ENCODE measurements at regions not wholly inside any gene's neighbourhood (a gene's known extent, or its start where the extent isn't known, plus 50 kb on each side); places are given as distances from the start of the nearest gene placed in this dataset.

DNA sequence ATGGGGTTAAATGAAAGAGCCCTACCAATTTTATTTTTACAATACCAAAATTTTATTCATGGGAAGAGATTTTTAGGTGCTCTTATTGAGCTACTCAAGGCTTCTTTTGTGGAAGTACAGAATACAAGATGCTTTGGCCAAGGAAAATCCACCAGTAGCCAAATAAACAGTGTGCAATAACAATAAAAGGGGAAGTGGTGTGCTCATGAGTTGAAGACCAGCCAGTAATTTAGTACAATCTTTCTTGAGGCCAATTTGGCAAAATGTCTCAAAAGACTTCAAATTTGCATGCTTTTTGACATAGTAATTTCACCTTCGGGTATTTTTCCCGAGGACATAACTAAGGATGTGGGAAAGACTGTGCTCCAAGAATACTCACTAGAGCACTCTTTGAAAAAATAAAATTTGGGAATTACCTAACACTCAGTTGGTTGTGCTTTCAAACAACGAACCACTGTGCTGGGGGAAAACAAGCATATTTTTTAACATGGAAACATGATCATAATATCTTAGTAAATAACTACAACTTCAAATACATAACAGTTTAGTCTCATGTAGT lies 294.0 kb downstream of the DIPK2A start:
- Histone ChIP-seq H3F3A (ENCODE audit: insufficient read depth, low read length, poor library complexity, severe bottlenecking) (no peaks in the 10 kb centered on the region), H3K79me2 (replicated peaks; ENCODE audit: insufficient read depth, low read length) (no peaks in the 10 kb centered on the region), H3K27me3 (ENCODE audit: insufficient read depth, low read depth, low read length) (no peaks in the 10 kb centered on the region), H3K9me2 (ENCODE audit: insufficient read depth, low read length) (no peaks in the 10 kb centered on the region), H3K36me3 (ENCODE audit: insufficient read depth, low read length) (no peaks in the 10 kb centered on the region), H3K9ac (ENCODE audit: low read length) (no peak overlapping the region), H3K4me3 (ENCODE audit: low read length) (no peak overlapping the region), H2AFZ (ENCODE audit: low read depth, low read length) (no peak overlapping the region), H3K4me2 (ENCODE audit: low read length) (no peak overlapping the region), H4K20me1 (ENCODE audit: insufficient read depth) (no peaks in the 10 kb centered on the region), H3K9me3 (ENCODE audit: low read length) (no peaks in the 10 kb centered on the region), H3K27ac (ENCODE audit: low read length) (no peak overlapping the region)
- TF ChIP-seq TAF1 (IDR thresholded peaks at IDR 0.05; ENCODE audit: low read depth) (no peak), REST (IDR thresholded peaks at IDR 0.05; ENCODE audit: borderline replicate concordance) (no peak), CTCF (IDR thresholded peaks at IDR 0.05; ENCODE audit: poor library complexity, severe bottlenecking) (no peak), POLR2AphosphoS5 (IDR thresholded peaks at IDR 0.05) (no peak), EZH2 (IDR thresholded peaks at IDR 0.05; ENCODE audit: borderline replicate concordance, insufficient read depth, low read length, poor library complexity, severe bottlenecking) (no peak), RAD21 (conservative IDR thresholded peaks at IDR 0.05) (no peak), MXI1 (conservative IDR thresholded peaks at IDR 0.05; ENCODE audit: poor library complexity, severe bottlenecking) (no peak), SMC3 (conservative IDR thresholded peaks at IDR 0.05; ENCODE audit: poor library complexity) (no peak), EP300 (conservative IDR thresholded peaks at IDR 0.05; ENCODE audit: poor library complexity, severe bottlenecking) (no peak)

GRCh38 chr3:144270100-144270499 lies 298.5 kb downstream of the DIPK2A start:
- Histone ChIP-seq H3K4me2 (ENCODE audit: low read length) (no peak overlapping the region), H3K9me2 (ENCODE audit: insufficient read depth, low read length) (no peaks in the 10 kb centered on the region), H3K27ac (ENCODE audit: low read length) (no peak overlapping the region), H3K9me3 (ENCODE audit: low read length) (no peaks in the 10 kb centered on the region), H3K79me2 (replicated peaks; ENCODE audit: insufficient read depth, low read length) (no peaks in the 10 kb centered on the region), H3K36me3 (ENCODE audit: insufficient read depth, low read length) (no peaks in the 10 kb centered on the region), H4K20me1 (ENCODE audit: insufficient read depth) (no peaks in the 10 kb centered on the region), H2AFZ (ENCODE audit: low read depth, low read length) (no peak overlapping the region), H3K4me3 (ENCODE audit: low read length) (no peak overlapping the region), H3K27me3 (ENCODE audit: insufficient read depth, low read depth, low read length) (no peaks in the 10 kb centered on the region), H3F3A (ENCODE audit: insufficient read depth, low read length, poor library complexity, severe bottlenecking) (no peaks in the 10 kb centered on the region), H3K9ac (ENCODE audit: low read length) (no peak overlapping the region)
- no peak for TF ChIP-seq MXI1 (conservative IDR thresholded peaks at IDR 0.05; ENCODE audit: poor library complexity, severe bottlenecking)
- no peak for TF ChIP-seq CTCF (IDR thresholded peaks at IDR 0.05; ENCODE audit: poor library complexity, severe bottlenecking)
- no peak for TF ChIP-seq EP300 (conservative IDR thresholded peaks at IDR 0.05; ENCODE audit: poor library complexity, severe bottlenecking)
- no peak for TF ChIP-seq TAF1 (IDR thresholded peaks at IDR 0.05; ENCODE audit: low read depth)
- TF ChIP-seq SMC3 (conservative IDR thresholded peaks at IDR 0.05; ENCODE audit: poor library complexity): no peak
- TF ChIP-seq RAD21 (conservative IDR thresholded peaks at IDR 0.05): no peak
- no peak for TF ChIP-seq EZH2 (IDR thresholded peaks at IDR 0.05; ENCODE audit: borderline replicate concordance, insufficient read depth, low read length, poor library complexity, severe bottlenecking)
- no peak for TF ChIP-seq REST (IDR thresholded peaks at IDR 0.05; ENCODE audit: borderline replicate concordance)
- no peak for TF ChIP-seq POLR2AphosphoS5 (IDR thresholded peaks at IDR 0.05)
